Prostate gland (tissue), 2 donors: ENCODE measurements at regions not wholly inside any gene's neighbourhood (a gene's known extent, or its start where the extent isn't known, plus 50 kb on each side); places are given as distances from the start of the nearest gene placed in this dataset.

Source experiments
- CTCF ChIP-seq, 4 experiments: fragments of 200-600 bp in 2 of 4; fragments of 450-650 bp in 2 of 4; sonication (generic) in 2 of 4; IDR thresholded peaks; 1 replicate in 3 of 4; 2 replicates in 1 of 4; pipeline ENCODE4 v1.5.1; 2016 to 2019; ENCODE audit warnings: antibody characterized with exemption in 4 of 4, mild to moderate bottlenecking in 2 of 4, moderate library complexity in 2 of 4
- POLR2A ChIP-seq: fragments of 450-650 bp; IDR thresholded peaks from one replicate; pipeline ENCODE4 v1.6.1; 2016; ENCODE audit warnings: antibody characterized with exemption, mild to moderate bottlenecking
- POLR2AphosphoS5 ChIP-seq: sonication (generic); formaldehyde crosslinking; IDR thresholded peaks from one replicate; pipeline ENCODE4 v1.6.1; 2017; ENCODE audit warnings: antibody characterized with exemption

GRCh38 chr5:40367255-40367654, 312.5 kb upstream of the PTGER4 start:
- TF ChIP-seq CTCF (IDR thresholded peaks at IDR 0.05) (no peak), POLR2A (no peak), POLR2AphosphoS5 (no peak)
